ENCODE measurements at regions not wholly inside any gene's neighbourhood (a gene's known extent, or its start where the extent isn't known, plus 50 kb on each side); places are given as distances from the start of the nearest gene placed in this dataset.
A peak's percentile ranks its signal among the peaks of the same experiment; 100 is the strongest.

DNA sequence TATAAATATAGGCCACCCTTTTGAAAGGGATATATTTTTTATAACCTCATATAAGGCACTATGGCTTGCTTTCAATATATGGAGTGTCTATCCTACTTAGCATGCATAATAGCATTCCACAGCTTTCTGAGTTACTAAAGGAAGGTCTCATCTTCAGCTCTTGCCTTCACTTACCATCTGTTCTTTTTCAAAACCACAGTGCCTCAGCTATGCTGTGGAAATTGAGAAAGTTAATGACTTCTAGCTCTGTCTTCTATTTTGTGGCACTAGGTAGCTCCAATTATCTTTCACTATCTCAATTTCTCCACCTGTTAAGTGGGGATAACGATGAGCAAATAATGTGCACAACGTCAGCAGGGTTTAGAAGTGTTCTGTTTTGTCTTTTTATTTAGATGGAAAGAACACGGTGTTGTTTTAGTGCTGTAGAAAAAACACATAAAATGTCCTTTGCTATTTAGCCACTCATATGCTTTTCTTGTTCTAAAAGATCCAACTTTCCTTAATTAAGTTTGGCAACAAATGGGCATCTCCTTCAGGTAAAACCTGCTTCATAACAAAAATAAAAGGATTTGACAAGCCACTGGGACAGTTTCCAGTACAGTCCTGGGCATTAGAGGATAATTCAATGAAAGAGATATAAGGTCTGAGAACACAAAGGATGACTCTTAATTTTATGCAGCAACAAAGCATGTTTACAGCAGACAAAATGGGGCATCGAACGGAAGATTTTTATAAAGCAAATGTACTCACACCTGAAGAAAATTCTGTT is 462.0 kb upstream of the SYT1 start:
- ATAC-seq: peak; percentile 67
- TF ChIP-seq TOX (CRISPR knock-in tag; IDR thresholded peaks at IDR 0.05; ENCODE audit: borderline replicate concordance) (peak; percentile 67; the same call in 1 of the 2 replicates), ZNF565 (CRISPR knock-in tag; conservative IDR thresholded peaks at IDR 0.05; ENCODE audit: low read depth) (no peak), ESRRG (CRISPR knock-in tag; IDR thresholded peaks at IDR 0.05) (0 out of 2 replicates have a peak, but pooled peaks have one; percentile 78), CSDC2 (CRISPR knock-in tag; IDR thresholded peaks at IDR 0.05) (no peak), ZNF8 (CRISPR knock-in tag; IDR thresholded peaks at IDR 0.05) (no peak), ZFP30 (CRISPR knock-in tag; IDR thresholded peaks at IDR 0.05) (no peak), ZNF70 (CRISPR knock-in tag; IDR thresholded peaks at IDR 0.05) (no peak), SNAI2 (CRISPR knock-in tag; IDR thresholded peaks at IDR 0.05) (no peak), RARB (CRISPR knock-in tag; IDR thresholded peaks at IDR 0.05) (peak; percentile 30; the same call in 1 of the 2 replicates), ARNTL (CRISPR knock-in tag; IDR thresholded peaks at IDR 0.05; ENCODE audit: borderline replicate concordance, low read depth) (no peak), BACH2 (CRISPR knock-in tag; IDR thresholded peaks at IDR 0.05; ENCODE audit: borderline replicate concordance) (no peak), ISL1 (CRISPR knock-in tag; IDR thresholded peaks at IDR 0.05) (peak; percentile 85), PATZ1 (CRISPR knock-in tag; IDR thresholded peaks at IDR 0.05; ENCODE audit: borderline replicate concordance) (peak; percentile 57; the same call in 1 of the 2 replicates), OSR1 (CRISPR knock-in tag; IDR thresholded peaks at IDR 0.05) (no peak), POU6F1 (CRISPR knock-in tag; IDR thresholded peaks at IDR 0.05; ENCODE audit: borderline replicate concordance, low read depth) (no peak), GLIS3 (CRISPR knock-in tag; IDR thresholded peaks at IDR 0.05) (no peak; the same call in 1 of the 2 replicates), PPARA (CRISPR knock-in tag; IDR thresholded peaks at IDR 0.05; ENCODE audit: borderline replicate concordance) (no peak), ZC3H10 (CRISPR knock-in tag; IDR thresholded peaks at IDR 0.05) (peak; percentile 91), TCF4 (CRISPR knock-in tag; IDR thresholded peaks at IDR 0.05; ENCODE audit: borderline replicate concordance) (peak; percentile 90), ZFP3 (CRISPR knock-in tag; IDR thresholded peaks at IDR 0.05) (no peak)
- TF ChIP-seq, protein P1, sequence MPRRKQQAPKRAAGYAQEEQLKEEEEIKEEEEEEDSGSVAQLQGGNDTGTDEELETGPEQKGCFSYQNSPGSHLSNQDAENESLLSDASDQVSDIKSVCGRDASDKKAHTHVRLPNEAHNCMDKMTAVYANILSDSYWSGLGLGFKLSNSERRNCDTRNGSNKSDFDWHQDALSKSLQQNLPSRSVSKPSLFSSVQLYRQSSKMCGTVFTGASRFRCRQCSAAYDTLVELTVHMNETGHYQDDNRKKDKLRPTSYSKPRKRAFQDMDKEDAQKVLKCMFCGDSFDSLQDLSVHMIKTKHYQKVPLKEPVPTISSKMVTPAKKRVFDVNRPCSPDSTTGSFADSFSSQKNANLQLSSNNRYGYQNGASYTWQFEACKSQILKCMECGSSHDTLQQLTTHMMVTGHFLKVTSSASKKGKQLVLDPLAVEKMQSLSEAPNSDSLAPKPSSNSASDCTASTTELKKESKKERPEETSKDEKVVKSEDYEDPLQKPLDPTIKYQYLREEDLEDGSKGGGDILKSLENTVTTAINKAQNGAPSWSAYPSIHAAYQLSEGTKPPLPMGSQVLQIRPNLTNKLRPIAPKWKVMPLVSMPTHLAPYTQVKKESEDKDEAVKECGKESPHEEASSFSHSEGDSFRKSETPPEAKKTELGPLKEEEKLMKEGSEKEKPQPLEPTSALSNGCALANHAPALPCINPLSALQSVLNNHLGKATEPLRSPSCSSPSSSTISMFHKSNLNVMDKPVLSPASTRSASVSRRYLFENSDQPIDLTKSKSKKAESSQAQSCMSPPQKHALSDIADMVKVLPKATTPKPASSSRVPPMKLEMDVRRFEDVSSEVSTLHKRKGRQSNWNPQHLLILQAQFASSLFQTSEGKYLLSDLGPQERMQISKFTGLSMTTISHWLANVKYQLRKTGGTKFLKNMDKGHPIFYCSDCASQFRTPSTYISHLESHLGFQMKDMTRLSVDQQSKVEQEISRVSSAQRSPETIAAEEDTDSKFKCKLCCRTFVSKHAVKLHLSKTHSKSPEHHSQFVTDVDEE (CRISPR knock-in tag; IDR thresholded peaks at IDR 0.05): peak; percentile 54; the same call in 1 of the 2 replicates
- TF ChIP-seq, protein P2, sequence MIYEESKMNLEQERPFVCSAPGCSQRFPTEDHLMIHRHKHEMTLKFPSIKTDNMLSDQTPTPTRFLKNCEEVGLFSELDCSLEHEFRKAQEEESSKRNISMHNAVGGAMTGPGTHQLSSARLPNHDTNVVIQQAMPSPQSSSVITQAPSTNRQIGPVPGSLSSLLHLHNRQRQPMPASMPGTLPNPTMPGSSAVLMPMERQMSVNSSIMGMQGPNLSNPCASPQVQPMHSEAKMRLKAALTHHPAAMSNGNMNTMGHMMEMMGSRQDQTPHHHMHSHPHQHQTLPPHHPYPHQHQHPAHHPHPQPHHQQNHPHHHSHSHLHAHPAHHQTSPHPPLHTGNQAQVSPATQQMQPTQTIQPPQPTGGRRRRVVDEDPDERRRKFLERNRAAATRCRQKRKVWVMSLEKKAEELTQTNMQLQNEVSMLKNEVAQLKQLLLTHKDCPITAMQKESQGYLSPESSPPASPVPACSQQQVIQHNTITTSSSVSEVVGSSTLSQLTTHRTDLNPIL (CRISPR knock-in tag; IDR thresholded peaks at IDR 0.05; ENCODE audit: low read depth): no peak; the same call in 1 of the 2 replicates
- TF ChIP-seq, protein P3, sequence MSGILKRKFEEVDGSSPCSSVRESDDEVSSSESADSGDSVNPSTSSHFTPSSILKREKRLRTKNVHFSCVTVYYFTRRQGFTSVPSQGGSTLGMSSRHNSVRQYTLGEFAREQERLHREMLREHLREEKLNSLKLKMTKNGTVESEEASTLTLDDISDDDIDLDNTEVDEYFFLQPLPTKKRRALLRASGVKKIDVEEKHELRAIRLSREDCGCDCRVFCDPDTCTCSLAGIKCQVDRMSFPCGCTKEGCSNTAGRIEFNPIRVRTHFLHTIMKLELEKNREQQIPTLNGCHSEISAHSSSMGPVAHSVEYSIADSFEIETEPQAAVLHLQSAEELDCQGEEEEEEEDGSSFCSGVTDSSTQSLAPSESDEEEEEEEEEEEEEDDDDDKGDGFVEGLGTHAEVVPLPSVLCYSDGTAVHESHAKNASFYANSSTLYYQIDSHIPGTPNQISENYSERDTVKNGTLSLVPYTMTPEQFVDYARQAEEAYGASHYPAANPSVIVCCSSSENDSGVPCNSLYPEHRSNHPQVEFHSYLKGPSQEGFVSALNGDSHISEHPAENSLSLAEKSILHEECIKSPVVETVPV (CRISPR knock-in tag; IDR thresholded peaks at IDR 0.05): peak; percentile 89

DNA sequence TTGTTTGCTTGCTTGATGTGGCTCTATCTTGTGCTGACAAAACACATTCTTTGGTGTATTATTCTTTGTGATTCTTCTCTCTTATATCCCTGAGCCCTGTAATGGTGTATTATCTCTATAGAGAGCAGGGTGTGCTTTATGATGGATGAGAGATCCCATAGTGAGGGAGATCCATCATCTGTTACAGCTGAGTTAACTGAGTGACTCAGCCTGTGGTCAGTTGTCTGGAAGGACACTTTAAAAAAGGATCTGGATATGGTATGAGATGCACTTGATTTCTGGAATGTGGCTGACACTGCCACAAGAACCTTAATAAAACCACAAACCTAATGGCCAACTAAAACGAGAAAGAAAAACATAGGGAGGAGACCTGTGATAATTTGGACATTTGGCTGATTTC is 461.4 kb upstream of the SYT1 start:
- peak; percentile 87 for TF ChIP-seq ISL1 (CRISPR knock-in tag; IDR thresholded peaks at IDR 0.05)
- TF ChIP-seq, protein P2 (CRISPR knock-in tag; IDR thresholded peaks at IDR 0.05; ENCODE audit: low read depth): no peak
- no peak for TF ChIP-seq POU6F1 (CRISPR knock-in tag; IDR thresholded peaks at IDR 0.05; ENCODE audit: borderline replicate concordance, low read depth)
- 0 out of 2 replicates have a peak, but pooled peaks have one; percentile 69 for TF ChIP-seq ZC3H10 (CRISPR knock-in tag; IDR thresholded peaks at IDR 0.05)
- TF ChIP-seq TOX (CRISPR knock-in tag; IDR thresholded peaks at IDR 0.05; ENCODE audit: borderline replicate concordance): peak; percentile 93
- no peak for TF ChIP-seq PPARA (CRISPR knock-in tag; IDR thresholded peaks at IDR 0.05; ENCODE audit: borderline replicate concordance)
- TF ChIP-seq SNAI2 (CRISPR knock-in tag; IDR thresholded peaks at IDR 0.05): peak; percentile 50; the same call in 1 of the 2 replicates
- peak; percentile 43 for TF ChIP-seq PATZ1 (CRISPR knock-in tag; IDR thresholded peaks at IDR 0.05; ENCODE audit: borderline replicate concordance)
- ATAC-seq: peak; percentile 82

Measured in SK-N-SH treated with all-trans-retinoic acid at 6 μM for 48 hours (cell line).